ENCODE measurements at regions not wholly inside any gene's neighbourhood (a gene's known extent, or its start where the extent isn't known, plus 50 kb on each side); places are given as distances from the start of the nearest gene placed in this dataset.

- DNase-seq (ENCODE audit: low spot score), result peak; percentile 62
These were observed 346.6 kb upstream of the EEF2KMT start for GRCh38 chr16:5444189-5444588.

GRCh38 chr16:5442986-5443385 lies 345.4 kb upstream of the EEF2KMT start:
- no peak for DNase-seq (ENCODE audit: low spot score)

- peak; percentile 28 for DNase-seq (ENCODE audit: low spot score)
These were observed 344.5 kb upstream of the EEF2KMT start for GRCh38 chr16:5442054-5442453.

GRCh38 chr16:5438591-5438990 lies 341.0 kb upstream of the EEF2KMT start:
- peak; percentile 47 for DNase-seq (ENCODE audit: low spot score)

GRCh38 chr16:5433587-5433986 lies 336.0 kb upstream of the EEF2KMT start:
- no peak for DNase-seq (ENCODE audit: low spot score)

GRCh38 chr16:5432166-5432565 lies 334.6 kb upstream of the EEF2KMT start:
- DNase-seq (ENCODE audit: low spot score), result no peak

GRCh38 chr16:5430598-5430997 lies 333.0 kb upstream of the EEF2KMT start:
- no peak for DNase-seq (ENCODE audit: low spot score)

GRCh38 chr16:5428932-5429331 lies 331.3 kb upstream of the EEF2KMT start:
- peak; percentile 74 for DNase-seq (ENCODE audit: low spot score)

- no peak for DNase-seq (ENCODE audit: low spot score)
These were observed 330.0 kb upstream of the EEF2KMT start for GRCh38 chr16:5427571-5427970.

GRCh38 chr16:5422643-5423496 lies 325.3 kb upstream of the EEF2KMT start:
- no peak for DNase-seq (ENCODE audit: low spot score)

GRCh38 chr16:5422047-5422446 lies 324.5 kb upstream of the EEF2KMT start:
- DNase-seq (ENCODE audit: low spot score), result no peak

- DNase-seq (ENCODE audit: low spot score), result no peak
These were observed 318.4 kb upstream of the EEF2KMT start for GRCh38 chr16:5416013-5416412.

GRCh38 chr16:5415123-5415522 lies 317.5 kb upstream of the EEF2KMT start:
- peak; percentile 9 for DNase-seq (ENCODE audit: low spot score)

GRCh38 chr16:5412731-5413130 lies 315.1 kb upstream of the EEF2KMT start:
- DNase-seq (ENCODE audit: low spot score), result peak; percentile 81

- DNase-seq (ENCODE audit: low spot score), result no peak
These were observed 300.6 kb upstream of the EEF2KMT start for GRCh38 chr16:5398203-5398602.

- no peak for DNase-seq (ENCODE audit: low spot score)
These were observed 299.3 kb upstream of the EEF2KMT start for GRCh38 chr16:5396880-5397279.

GRCh38 chr16:5393070-5393469 lies 295.5 kb upstream of the EEF2KMT start:
- DNase-seq (ENCODE audit: low spot score), result no peak

GRCh38 chr16:5386989-5387388 lies 289.4 kb upstream of the EEF2KMT start:
- no peak for DNase-seq (ENCODE audit: low spot score)

GRCh38 chr16:5385811-5386210 lies 288.2 kb upstream of the EEF2KMT start:
- no peak for DNase-seq (ENCODE audit: low spot score)

GRCh38 chr16:5385115-5385514 lies 287.5 kb upstream of the EEF2KMT start:
- DNase-seq (ENCODE audit: low spot score), result no peak

- no peak for DNase-seq (ENCODE audit: low spot score)
These were observed 286.1 kb upstream of the EEF2KMT start for GRCh38 chr16:5383737-5384136.

- DNase-seq (ENCODE audit: low spot score), result no peak
These were observed 284.9 kb upstream of the EEF2KMT start for GRCh38 chr16:5382484-5382883.

GRCh38 chr16:5381481-5381880 lies 283.9 kb upstream of the EEF2KMT start:
- DNase-seq (ENCODE audit: low spot score), result no peak

- DNase-seq (ENCODE audit: low spot score), result no peak
These were observed 282.4 kb upstream of the EEF2KMT start for GRCh38 chr16:5379954-5380353.

Measured in kidney tubule cell (primary cell).